Mesendoderm (in vitro differentiated cells): ENCODE measurements at regions not wholly inside any gene's neighbourhood (a gene's known extent, or its start where the extent isn't known, plus 50 kb on each side); places are given as distances from the start of the nearest gene placed in this dataset. TPM values are rescaled to one million over a fixed set of nuclear protein-coding genes. Genes with fewer than 3 reads are reported as not detected.

ENCODE experiments used
- small RNA-seq: library from polyadenylated mRNA; stranded (forward); fragments of <200 nt; extraction: miRNeasy Mini kit (QIAGEN cat#:217004); gene quantifications from one replicate; pipeline ENCODE3, GENCODE V24; 2013; ENCODE audit not compliant: insufficient read depth

Small RNAs in the stretch of these regions (small RNA-seq; reads per million reads assigned to genes)
- gene RNA5SP144: not detected
